ENCODE measurements at regions not wholly inside any gene's neighbourhood (a gene's known extent, or its start where the extent isn't known, plus 50 kb on each side); places are given as distances from the start of the nearest gene placed in this dataset.

- TF ChIP-seq SRSF3 (IDR thresholded peaks at IDR 0.05; ENCODE audit: insufficient read depth, low read length) (no peak), ELF4 (CRISPR knock-in tag; IDR thresholded peaks at IDR 0.05) (no peak), HMG20B (CRISPR knock-in tag; IDR thresholded peaks at IDR 0.05) (no peak), ZNF444 (CRISPR knock-in tag; IDR thresholded peaks at IDR 0.05) (no peak), SRSF1 (IDR thresholded peaks at IDR 0.05; ENCODE audit: low read depth, low read length) (no peak), TAF1 (IDR thresholded peaks at IDR 0.05; ENCODE audit: control insufficient read depth, extremely low read depth, insufficient read depth, low read length, severe bottlenecking) (no peak), NFE2L1 (tag; IDR thresholded peaks at IDR 0.05; ENCODE audit: borderline replicate concordance, low read depth) (no peak), CHD7 (IDR thresholded peaks at IDR 0.05; ENCODE audit: low read depth, low read length) (no peak), SRF (CRISPR knock-in tag; IDR thresholded peaks at IDR 0.05) (no peak), ERF (CRISPR knock-in tag; IDR thresholded peaks at IDR 0.05) (no peak)
Observed at GRCh38 chr4:119823891-119824290, 195.3 kb upstream of the PDE5A start.

All from K562 (cell line).